Hematopoietic multipotent progenitor cell (in vitro differentiated cells): ENCODE measurements at regions not wholly inside any gene's neighbourhood (a gene's known extent, or its start where the extent isn't known, plus 50 kb on each side); places are given as distances from the start of the nearest gene placed in this dataset. TPM values are rescaled to one million over a fixed set of nuclear protein-coding genes. Genes with fewer than 3 reads are reported as not detected.

Experiments used
- DNase-seq, 3 donors: peaks; one replicate each; pipeline ENCODE4 v3.0.0-alpha.2; 2011 to 2015; ENCODE audit warnings: low read depth in 2 of 3, low spot score in 2 of 3
- small RNA-seq: library from RNA; depleted of rRNA; stranded (forward); fragments of <200 nt; gene quantifications from one replicate; pipeline ENCODE3, GENCODE V24; 2012

DNA sequence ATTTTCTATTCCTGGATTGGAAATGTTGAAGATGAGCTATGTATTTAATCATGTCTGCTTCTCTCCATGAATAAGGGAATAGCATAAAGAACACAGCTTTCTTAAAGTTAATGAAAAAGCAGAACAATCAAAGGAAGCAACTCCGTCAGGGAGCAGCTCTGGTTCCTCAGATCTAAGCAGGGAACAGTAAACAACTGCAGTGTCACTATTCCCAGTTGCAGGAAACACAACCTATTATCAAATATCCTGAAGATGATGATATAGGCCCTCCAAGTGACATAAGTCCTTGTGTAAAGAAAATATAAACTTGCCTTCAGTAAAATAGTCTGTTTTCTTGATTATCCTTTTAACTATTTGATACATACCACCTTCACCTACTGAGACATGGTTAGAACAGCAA is 228.1 kb downstream of the KCNC2 start:
- DNase-seq = no peak

DNA sequence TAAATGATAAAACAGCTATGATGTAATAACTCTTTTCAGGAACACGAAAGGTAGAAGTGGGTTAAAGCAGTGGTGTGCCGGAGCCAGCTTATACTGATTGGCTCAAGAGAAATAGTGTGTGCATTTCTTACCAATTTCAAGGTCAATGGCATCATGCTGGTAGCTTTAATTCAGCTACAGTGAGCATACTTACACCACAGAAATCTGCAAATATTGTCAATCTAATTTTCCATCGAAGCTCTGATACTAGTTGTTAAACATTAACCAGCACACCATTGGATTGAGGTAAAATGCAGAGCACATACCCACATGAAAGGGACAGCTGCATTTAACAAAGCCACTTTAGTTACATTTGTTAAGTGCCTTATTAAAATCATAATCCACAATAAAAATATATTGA is 225.7 kb downstream of the KCNC2 start:
- no peak for DNase-seq

DNA sequence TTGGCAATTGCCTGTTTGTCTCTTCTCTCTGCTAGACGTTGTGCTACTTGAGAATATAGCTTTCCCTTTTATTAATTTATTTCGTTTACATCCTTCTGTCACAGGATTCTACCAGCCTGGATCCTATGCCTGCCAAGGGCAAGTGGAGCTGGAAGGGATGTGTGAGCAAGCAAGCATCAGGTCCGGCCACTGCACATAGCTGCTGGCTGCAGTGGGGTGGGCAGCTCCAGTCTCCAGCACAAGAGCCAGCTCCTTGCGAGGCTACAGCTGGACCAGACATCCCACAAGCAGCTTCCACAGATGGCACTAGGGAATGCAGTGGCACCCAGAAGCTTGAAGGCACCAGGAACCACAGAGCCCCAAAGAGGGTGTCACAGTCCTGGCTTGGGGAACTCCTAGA is 225.0 kb downstream of the KCNC2 start:
- DNase-seq = no peak

DNA sequence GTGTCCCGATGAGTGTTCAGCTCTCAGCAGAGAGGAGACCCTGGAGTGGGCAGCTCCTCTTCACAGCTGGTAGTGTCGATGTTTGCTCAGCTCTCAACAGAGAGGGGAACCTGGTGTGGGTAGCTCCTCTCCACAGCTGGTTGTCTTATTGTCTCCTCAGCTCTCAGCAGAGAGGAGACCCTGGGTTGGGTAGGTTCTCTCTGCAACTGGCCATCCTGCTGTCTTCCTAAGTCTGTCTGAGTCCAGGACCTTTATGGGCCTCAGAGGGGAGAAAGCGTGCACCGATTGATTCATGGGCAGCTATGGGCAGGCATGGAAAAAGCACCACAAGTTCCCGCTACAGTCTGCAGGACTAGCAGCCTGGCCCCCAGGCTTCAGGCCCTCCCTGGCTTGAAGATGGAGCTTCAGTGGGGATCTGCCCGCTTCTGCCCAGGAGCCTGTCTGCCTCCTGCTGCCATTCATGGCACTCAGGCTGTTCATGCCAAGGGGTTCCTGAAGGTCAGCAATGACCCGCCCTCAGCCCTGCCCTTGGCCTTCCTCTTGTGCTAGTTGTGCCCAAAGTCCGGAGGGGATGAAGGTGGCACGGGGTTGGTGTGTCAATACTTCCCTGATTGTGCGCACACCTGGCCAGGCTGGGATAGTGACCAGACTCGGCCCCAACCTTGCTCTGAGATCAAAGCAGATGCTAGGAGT is 224.2 kb downstream of the KCNC2 start:
- no peak for DNase-seq

DNA sequence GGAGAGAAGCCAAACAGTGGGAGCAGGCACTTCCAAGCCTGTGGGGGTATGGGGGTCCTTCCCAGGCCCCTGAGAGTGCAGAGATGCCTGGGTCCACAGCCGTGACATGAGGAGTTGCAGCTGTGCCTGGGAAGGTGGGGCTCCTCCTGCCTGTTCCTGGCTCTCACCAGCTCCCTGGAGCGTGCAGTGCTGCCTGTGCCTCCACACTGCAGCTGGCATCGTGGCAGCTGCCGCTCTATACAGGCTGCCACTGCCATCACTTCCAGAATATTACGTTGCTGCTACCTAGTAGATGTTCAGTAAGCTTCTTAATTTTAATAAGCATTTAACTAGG is 223.7 kb downstream of the KCNC2 start:
- no peak for DNase-seq

DNA sequence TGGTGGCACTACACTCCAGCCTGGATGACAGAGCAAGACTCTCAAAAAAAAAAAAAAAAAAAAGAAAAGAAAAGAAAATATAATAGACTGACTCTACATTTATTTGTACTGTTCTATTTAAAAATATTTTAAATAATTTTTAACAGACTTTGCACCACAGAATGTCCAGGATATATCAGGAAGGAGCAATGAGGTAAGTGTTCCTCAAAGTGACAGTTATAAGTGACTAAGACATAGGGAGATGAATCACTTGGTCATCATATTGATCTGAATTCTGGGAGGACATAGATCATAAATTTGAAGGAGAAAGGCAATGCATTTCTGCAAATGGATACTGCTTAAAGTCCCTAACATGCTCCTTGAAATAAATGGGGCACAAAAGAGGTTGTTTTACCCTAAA is 221.5 kb downstream of the KCNC2 start:
- no peak for DNase-seq

Small RNA genes in the stretch of these regions (small RNA-seq; reads per million reads assigned to genes)
- gene AC123904.2 = not detected
